Mammary epithelial cell (primary cell): ENCODE measurements at regions not wholly inside any gene's neighbourhood (a gene's known extent, or its start where the extent isn't known, plus 50 kb on each side); places are given as distances from the start of the nearest gene placed in this dataset.

ENCODE experiments used
- EZH2 ChIP-seq: IDR thresholded peaks from 2 replicates; pipeline ENCODE4 v1.6.1; 2012; ENCODE audit warnings: low read length, inconsistent platforms, borderline replicate concordance
- TF ChIP-seq, protein P1 (sequence below), 2 donors: IDR thresholded peaks in 1 of 2; conservative IDR thresholded peaks in 1 of 2; 2 replicates each; pipeline ENCODE4 v1.5.1; 2011 to 2012; ENCODE audit warnings: inconsistent platforms in 2 of 2, low read length in 2 of 2, mild to moderate bottlenecking in 2 of 2, control low read depth in 1 of 2, low read depth in 1 of 2; ENCODE audit not compliant: insufficient read depth in 1 of 2; ENCODE audit errors: extremely low read depth in 1 of 2

DNA sequence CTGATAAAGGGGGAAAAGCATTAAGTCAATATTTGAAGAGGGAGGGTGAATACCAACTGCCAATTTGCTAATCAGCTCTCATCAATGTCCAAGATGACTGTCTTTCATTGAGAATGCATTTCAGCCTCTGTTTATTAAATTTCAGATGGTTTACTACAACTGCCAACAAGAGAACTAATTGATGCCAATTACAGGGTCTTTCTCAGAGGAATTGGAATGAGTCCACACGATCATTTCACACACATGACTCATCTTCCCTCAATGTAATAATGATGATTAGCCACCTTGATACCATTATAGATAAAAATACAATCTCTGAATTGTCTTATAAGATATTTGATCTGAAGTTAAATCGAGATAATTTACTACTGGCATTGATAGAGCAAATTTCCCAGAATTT is 1274.4 kb downstream of the ROBO2 start:
- TF ChIP-seq, protein P1, sequence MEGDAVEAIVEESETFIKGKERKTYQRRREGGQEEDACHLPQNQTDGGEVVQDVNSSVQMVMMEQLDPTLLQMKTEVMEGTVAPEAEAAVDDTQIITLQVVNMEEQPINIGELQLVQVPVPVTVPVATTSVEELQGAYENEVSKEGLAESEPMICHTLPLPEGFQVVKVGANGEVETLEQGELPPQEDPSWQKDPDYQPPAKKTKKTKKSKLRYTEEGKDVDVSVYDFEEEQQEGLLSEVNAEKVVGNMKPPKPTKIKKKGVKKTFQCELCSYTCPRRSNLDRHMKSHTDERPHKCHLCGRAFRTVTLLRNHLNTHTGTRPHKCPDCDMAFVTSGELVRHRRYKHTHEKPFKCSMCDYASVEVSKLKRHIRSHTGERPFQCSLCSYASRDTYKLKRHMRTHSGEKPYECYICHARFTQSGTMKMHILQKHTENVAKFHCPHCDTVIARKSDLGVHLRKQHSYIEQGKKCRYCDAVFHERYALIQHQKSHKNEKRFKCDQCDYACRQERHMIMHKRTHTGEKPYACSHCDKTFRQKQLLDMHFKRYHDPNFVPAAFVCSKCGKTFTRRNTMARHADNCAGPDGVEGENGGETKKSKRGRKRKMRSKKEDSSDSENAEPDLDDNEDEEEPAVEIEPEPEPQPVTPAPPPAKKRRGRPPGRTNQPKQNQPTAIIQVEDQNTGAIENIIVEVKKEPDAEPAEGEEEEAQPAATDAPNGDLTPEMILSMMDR (conservative IDR thresholded peaks at IDR 0.05 in 1 of 2, IDR thresholded peaks at IDR 0.05 in 1 of 2; ENCODE audit: extremely low read depth in 1 of 2, insufficient read depth in 1 of 2, low read depth in 1 of 2, low read length in 2 of 2): no peak
- TF ChIP-seq EZH2: no peak
